HG02759 (cell line): ENCODE measurements at regions not wholly inside any gene's neighbourhood (a gene's known extent, or its start where the extent isn't known, plus 50 kb on each side); places are given as distances from the start of the nearest gene placed in this dataset.

Experiments
- ATAC-seq: cut with Tn5 transposase; IDR thresholded peaks from one replicate; pipeline ENCODE4 v1.9.1; 2021; ENCODE audit warnings: mild to moderate bottlenecking, moderate library complexity; ENCODE audit not compliant: unreplicated experiment

DNA sequence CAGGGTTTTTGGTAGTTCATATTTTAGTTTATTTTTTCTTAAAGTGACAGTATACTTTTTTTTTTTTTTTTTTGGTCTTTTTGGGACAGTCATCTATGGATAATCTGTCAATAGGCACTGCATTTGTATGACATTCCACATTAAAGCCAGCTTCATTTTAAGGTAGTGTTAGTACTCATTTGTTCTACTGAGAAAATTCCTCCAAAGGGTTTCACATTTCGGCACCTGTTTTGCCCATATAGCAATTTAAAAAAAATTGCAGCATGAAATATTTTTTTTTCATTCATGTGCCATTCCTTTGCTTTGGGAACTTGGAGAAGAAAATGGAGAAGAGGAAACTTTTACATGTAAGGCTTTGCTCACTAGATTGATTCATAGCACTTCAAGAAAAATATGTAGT lies 276.3 kb upstream of the TCF4 start:
- no peak for ATAC-seq

DNA sequence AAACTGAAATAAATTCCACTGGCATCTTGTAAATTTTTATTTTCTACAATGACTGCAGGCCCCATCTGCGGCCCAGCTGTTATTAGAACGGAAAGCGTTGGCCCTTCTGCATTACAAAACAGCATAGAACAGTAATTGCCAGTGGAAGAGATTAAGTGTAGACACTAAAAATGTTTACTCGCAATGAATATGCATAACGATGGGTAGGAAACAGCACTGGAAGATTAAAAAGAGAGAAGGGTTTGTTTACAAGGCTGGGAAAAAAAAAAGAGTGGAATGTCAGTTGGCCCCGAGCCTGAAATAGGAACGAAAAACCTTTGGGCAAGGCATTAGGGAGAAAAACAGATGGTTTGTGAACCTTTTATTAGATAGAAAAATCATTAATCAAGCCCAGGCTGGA lies 275.9 kb upstream of the TCF4 start:
- no peak for ATAC-seq

DNA sequence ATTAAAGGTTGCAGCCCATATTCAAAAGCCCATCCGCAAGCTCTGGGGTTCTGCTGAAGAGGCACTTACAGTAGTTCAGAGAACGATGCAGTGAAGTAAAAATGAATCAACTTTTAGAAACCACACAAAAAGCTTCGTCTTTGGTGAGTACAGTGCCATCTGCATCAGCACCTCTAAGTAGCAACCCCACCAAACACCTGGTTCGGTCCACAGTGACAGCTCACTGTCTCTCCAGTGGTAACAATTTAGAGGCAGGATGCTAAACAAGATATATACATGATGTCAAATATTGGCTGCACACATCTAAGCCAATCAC lies 275.4 kb upstream of the TCF4 start:
- ATAC-seq: no peak

DNA sequence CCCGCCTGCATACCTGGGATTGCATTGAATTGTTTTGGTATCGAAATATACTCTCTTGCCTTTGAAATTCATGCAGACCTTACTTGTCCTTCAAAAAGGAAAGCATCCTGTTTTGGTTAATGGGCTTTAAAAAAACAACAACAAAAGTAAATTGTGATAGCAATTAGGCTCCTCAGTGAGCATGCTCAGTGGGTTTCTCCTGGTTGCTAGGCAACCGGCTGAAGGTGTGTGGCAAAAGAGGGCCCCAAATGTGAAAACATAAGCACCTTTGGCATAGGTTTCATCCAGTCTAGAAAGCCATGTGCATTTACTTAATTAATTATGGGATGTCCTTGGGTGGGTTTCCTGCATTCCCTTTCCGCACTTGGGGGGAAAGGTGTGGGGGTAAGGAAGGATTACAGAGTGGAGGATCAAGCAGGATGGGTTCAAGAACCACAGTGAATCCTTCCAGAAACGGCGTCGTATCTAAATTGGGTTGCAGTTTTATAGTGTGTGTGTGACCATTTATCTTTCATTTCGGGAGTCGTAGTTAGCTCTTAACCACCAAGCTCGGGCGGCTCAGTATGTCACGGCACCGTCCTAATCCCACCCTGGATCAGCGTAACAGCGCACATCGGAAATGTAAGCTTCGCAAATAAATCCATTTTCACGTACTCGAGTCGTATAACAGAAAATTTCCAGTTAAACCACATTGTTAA lies 274.9 kb upstream of the TCF4 start:
- ATAC-seq: no peak

DNA sequence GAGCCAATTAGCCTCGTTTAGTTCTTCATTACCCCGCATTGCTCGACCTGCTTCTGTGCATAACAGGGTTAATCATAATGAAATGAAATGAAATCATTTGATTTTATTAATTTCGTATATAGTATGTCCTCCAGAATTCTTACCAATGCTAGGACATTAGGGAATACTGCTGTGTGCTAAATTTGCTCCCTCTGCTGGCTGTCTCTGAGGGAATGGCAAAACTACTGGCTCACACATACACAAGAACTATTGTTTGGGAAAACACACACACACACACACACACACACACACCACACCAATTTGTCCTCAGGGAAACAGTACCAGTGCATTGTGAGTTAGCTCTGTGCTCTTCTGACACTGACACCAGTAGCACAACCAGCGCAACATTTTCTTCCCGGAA lies 273.3 kb upstream of the TCF4 start:
- no peak for ATAC-seq

- no peak for ATAC-seq
Measured at GRCh38 chr18:55858661-55859515, 270.9 kb upstream of the TCF4 start.

GRCh38 chr18:55857956-55858355 lies 270.0 kb upstream of the TCF4 start:
- no peak for ATAC-seq

- ATAC-seq: no peak
Measured at GRCh38 chr18:55857409-55857808, 269.4 kb upstream of the TCF4 start.

DNA sequence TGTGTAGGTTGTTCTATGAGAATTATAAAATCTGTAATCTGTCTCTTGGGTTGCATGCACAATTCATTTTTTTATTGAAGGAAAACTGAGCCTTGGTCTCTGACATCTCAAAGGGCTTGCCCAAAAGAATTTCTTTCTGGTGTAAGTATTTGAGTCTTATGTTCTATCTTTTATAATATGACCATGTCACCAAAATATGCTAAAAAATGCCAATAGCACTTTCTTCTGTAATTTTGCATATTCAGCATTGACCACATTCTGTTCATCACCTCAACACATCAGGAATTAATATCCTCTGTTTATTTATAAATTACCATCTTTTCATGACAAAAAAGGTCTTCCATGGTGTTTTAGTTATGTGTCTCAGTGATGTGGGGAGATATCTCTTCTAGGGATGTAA lies 268.7 kb upstream of the TCF4 start:
- no peak for ATAC-seq

- no peak for ATAC-seq
Measured at GRCh38 chr18:55856229-55856628, 268.2 kb upstream of the TCF4 start.

DNA sequence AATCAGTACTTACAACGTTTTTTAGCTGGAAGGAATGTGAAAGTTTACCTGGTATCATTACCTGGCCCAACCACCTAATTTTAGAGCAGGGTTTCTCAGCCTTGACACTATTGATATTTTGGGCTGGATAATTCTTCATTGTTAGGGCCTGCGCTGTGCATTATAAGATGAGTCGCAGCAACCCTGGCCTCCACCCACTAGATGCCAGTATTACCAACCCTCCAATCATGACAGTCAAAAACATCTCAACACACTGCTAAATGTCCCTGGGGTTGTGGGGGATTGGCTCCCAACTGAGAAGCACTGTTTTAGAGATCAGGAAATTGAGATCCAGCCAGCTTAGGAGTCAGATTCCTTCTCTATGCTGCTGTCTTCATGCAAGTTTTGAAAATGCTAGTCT lies 265.3 kb upstream of the TCF4 start:
- ATAC-seq: no peak

GRCh38 chr18:55850904-55851303 lies 262.9 kb upstream of the TCF4 start:
- ATAC-seq: no peak

DNA sequence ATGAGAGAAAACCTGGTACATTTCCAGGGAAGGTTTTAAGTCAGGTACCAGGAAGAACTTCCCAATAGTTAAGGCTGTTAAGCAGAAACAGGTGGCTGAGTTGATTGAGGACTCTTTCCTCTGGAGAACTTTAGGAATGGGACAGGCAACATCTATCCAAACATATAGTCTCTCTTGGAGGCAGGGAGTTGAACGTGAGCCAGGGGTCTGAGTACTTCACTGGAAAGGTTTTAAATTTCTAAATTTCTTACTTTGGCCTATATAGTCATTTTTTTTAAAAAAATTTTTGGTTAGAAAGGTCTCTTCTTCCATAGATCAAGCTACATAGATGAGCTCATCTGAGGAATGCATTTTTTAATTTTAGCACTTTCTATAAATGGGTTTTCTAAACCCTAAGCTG lies 261.4 kb upstream of the TCF4 start:
- no peak for ATAC-seq

GRCh38 chr18:55847960-55848359 lies 260.0 kb upstream of the TCF4 start:
- ATAC-seq: no peak

DNA sequence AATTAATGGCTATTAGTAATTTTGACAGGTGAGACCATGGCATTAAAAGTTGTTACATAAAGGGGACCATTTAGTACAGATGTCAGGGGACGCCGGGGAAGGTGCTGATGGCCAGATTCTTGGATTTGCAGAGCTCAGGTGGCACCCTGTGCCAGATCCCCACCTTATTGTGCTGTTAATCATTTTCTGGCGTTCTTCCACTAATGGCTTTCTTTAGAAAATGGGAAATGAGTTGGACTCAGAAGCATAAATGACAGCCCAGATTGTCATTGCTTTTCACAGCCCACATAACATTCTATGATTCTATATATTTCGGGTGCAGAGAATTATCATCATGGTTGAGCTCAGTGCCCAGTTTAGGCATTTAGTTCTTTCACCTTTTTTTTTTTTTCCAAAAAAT lies 257.2 kb upstream of the TCF4 start:
- ATAC-seq: no peak

DNA sequence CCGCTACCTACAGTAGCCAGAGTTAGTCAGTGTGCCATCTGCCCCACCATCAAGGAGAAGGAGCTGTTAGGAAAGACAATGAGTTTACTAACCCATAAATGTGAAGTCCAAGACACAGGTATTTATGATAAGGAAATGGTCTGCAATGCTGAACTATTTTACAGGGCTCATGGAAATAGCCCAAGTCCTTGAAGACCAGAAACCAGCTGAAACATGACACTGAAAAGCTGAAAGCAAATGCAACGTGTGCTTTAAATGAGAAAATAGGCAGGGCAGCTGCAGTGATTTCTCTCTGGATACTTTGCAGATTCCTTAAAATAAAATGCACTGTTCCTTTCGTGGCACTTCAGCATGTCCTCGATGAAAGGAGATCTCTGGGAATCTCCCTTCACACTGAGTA lies 256.4 kb upstream of the TCF4 start:
- no peak for ATAC-seq

DNA sequence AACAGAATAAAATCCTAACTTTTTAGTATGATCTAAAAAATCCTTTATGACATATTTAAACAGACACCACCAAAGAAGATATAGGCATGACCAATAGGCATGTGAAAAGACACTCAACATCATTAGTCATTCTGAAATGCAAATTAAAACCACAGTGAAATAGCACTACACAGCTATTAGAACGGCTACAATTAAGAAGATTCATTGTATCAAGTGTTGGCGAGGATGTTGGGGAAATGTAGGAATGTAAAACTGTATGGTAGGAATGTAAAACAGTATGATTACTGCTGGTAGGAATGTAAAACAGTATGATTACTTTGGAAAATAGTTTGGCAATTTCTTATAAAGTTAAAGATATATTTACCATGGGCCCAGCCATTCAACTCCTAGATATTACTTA lies 253.3 kb upstream of the TCF4 start:
- no peak for ATAC-seq

DNA sequence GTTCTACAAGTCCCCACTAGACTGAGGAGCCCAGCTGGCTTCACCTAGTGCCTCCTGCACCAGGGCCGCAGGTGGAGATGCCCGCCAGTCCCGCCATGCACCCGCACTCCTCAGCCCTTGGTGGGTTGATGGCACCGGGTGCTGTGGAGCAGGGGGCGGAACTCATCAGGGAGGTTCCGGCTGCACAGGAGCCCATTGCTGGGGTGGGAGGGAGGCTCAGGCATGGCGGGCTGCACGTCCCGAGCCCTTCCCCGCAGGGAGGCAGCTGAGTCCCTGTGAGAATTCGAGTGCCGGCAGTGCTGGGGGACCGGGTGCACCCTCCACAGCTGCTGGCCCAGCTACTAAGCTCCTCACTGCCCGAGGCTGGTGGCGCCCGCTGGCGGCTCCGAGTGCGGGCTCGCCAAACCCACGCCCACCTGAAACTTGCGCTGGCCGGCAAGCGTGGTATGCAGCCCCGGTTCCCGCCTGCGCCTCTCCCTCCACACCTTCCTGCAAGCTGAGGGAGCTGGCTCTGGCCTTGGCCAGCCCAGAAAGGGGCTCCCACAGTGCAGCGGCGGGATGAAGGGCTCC lies 252.7 kb upstream of the TCF4 start:
- no peak for ATAC-seq

DNA sequence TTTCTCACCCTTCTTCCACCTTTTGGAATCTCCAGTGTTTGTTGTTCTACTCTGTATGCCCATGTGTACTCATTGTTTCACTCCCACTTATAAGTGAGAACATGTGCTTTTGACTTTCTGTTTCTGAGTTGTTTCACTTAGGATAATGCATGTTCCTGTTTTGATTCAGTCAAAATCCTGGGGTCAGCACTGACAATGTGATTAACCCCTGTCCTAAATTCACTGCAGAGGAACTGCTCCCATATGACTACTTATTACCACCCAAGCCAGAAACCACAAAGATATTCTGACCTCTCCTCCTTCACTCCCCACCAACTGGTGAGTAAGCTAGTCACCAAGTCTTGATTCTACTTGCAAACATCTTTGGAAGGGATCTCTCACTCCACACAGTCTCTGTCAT lies 251.4 kb upstream of the TCF4 start:
- ATAC-seq: no peak

DNA sequence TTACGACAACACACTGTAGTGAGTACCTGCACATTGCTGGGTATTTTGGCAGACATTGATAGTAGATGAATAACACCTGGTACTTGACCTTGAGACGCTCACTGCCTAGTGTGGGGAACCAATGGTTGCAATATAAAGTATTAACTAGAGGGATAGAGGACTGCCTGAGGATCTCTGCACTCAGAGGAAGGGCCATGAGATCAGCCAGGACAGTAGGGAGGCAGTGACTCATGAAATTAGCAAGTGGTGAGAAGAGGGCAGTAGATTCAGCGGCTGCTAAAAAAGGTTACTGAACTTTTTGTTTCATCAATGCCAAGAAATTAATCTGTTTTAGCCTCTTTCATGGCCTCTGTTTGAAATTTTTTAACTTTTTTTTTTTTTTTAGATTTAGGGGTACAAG lies 250.8 kb upstream of the TCF4 start:
- no peak for ATAC-seq

- no peak for ATAC-seq
Measured at GRCh38 chr18:55838319-55838718, 250.3 kb upstream of the TCF4 start.

- no peak for ATAC-seq
Measured at GRCh38 chr18:55833543-55833942, 245.6 kb upstream of the TCF4 start.
